ENCODE measurements at regions not wholly inside any gene's neighbourhood (a gene's known extent, or its start where the extent isn't known, plus 50 kb on each side); places are given as distances from the start of the nearest gene placed in this dataset.
"Not testable (repeated sequence)": the region's sequence is repeated elsewhere in the genome, so short reads cannot be mapped to it uniquely, and the experiment has no call there.

- Histone ChIP-seq H3F3A (ENCODE audit: insufficient read depth, low read length) (no peaks in the 10 kb centered on the region; the same call in 1 of the 2 replicates), H4K20me1 (ENCODE audit: insufficient read depth, low read length) (no peaks in the 10 kb centered on the region), H2AFZ (ENCODE audit: low read length) (no peak overlapping the region), H3K27me3 (ENCODE audit: insufficient read depth, low read length) (no peaks in the 10 kb centered on the region), H3K9me2 (ENCODE audit: low read depth, low read length) (no peaks in the 10 kb centered on the region), H3K9ac (ENCODE audit: low read length) (no peak overlapping the region), H3K4me2 (ENCODE audit: low read length) (no peak overlapping the region), H3K79me2 (ENCODE audit: insufficient read depth, low read length) (no peaks in the 10 kb centered on the region), H3K36me3 (ENCODE audit: insufficient read depth, low read length) (no peaks in the 10 kb centered on the region), H3K4me1 (ENCODE audit: insufficient read depth, low read length, severe bottlenecking) (no peaks in the 10 kb centered on the region), H3K9me3 (ENCODE audit: low read length) (no peaks in the 10 kb centered on the region), H3K4me3 (ENCODE audit: low read depth, low read length, poor library complexity, severe bottlenecking) (no peak overlapping the region), H3K27ac (ENCODE audit: low read depth, low read length, poor library complexity, severe bottlenecking) (no peak overlapping the region)
- no peak for TF ChIP-seq EZH2 (IDR thresholded peaks at IDR 0.05; ENCODE audit: borderline replicate concordance, low read length)
- no peak for TF ChIP-seq CTCF (IDR thresholded peaks at IDR 0.05; ENCODE audit: low read length)
Observed at GRCh38 chr3:145326666-145327065, 834.3 kb downstream of the PLOD2 start.

- H3K36me3 ChIP-seq (ENCODE audit: insufficient read depth, low read length); H3K9me3 ChIP-seq (ENCODE audit: low read length); H3K79me2 ChIP-seq (ENCODE audit: insufficient read depth, low read length); H3K4me1 ChIP-seq (ENCODE audit: insufficient read depth, low read length, severe bottlenecking); H3K27ac ChIP-seq (ENCODE audit: low read depth, low read length, poor library complexity, severe bottlenecking); H3F3A ChIP-seq (ENCODE audit: insufficient read depth, low read length); H3K9ac ChIP-seq (ENCODE audit: low read length); H3K9me2 ChIP-seq (ENCODE audit: low read depth, low read length); H3K4me2 ChIP-seq (ENCODE audit: low read length); H4K20me1 ChIP-seq (ENCODE audit: insufficient read depth, low read length); H3K27me3 ChIP-seq (ENCODE audit: insufficient read depth, low read length); H2AFZ ChIP-seq (ENCODE audit: low read length); H3K4me3 ChIP-seq (ENCODE audit: low read depth, low read length, poor library complexity, severe bottlenecking): not testable (repeated sequence)
Observed at GRCh38 chr3:145333427-145333826, 827.6 kb downstream of the PLOD2 start.

GRCh38 chr3:145333931-145334330 lies 827.1 kb downstream of the PLOD2 start:
- H3K9me2 ChIP-seq (ENCODE audit: low read depth, low read length), result no peaks in the 10 kb centered on the region
- H2AFZ ChIP-seq (ENCODE audit: low read length), result no peak overlapping the region

More at GRCh38 chr3:145333931-145334330, 827.1 kb downstream of the PLOD2 start:
- Histone ChIP-seq H3K4me3 (ENCODE audit: low read depth, low read length, poor library complexity, severe bottlenecking) (no peak overlapping the region), H3K36me3 (ENCODE audit: insufficient read depth, low read length) (no peaks in the 10 kb centered on the region), H3K27me3 (ENCODE audit: insufficient read depth, low read length) (no peaks in the 10 kb centered on the region), H3K4me1 (ENCODE audit: insufficient read depth, low read length, severe bottlenecking) (no peaks in the 10 kb centered on the region), H4K20me1 (ENCODE audit: insufficient read depth, low read length) (no peaks in the 10 kb centered on the region), H3F3A (ENCODE audit: insufficient read depth, low read length) (no peaks in the 10 kb centered on the region; the same call in 1 of the 2 replicates), H3K27ac (ENCODE audit: low read depth, low read length, poor library complexity, severe bottlenecking) (no peak overlapping the region), H3K9ac (ENCODE audit: low read length) (no peak overlapping the region), H3K4me2 (ENCODE audit: low read length) (no peak overlapping the region), H3K79me2 (ENCODE audit: insufficient read depth, low read length) (no peaks in the 10 kb centered on the region), H3K9me3 (ENCODE audit: low read length) (no peaks in the 10 kb centered on the region)
- TF ChIP-seq EZH2 (IDR thresholded peaks at IDR 0.05; ENCODE audit: borderline replicate concordance, low read length), result no peak
- TF ChIP-seq CTCF (IDR thresholded peaks at IDR 0.05; ENCODE audit: low read length), result no peak
